MCF 10A (cell line): ENCODE measurements at regions not wholly inside any gene's neighbourhood (a gene's known extent, or its start where the extent isn't known, plus 50 kb on each side); places are given as distances from the start of the nearest gene placed in this dataset.

Experiments
- BruUV-seq: library from RNA; stranded (reverse); fragments of 400-500 nt; replicated peaks from 2 replicates; lab custom pipeline; 2021; lab: Mats Ljungman, UMichigan
- CTCF ChIA-PET: fragments of 300-600 bp; sonication (Branson Sonifier 250); formaldehyde crosslinking; extraction: SDS; loops from one replicate; lab custom pipeline; 2021; ENCODE audit warnings: antibody characterized with exemption, inconsistent platforms; lab: Yijun Ruan, JAX
- POLR2A ChIA-PET: fragments of 300-600, 350-650 bp; sonication (Branson Sonifier 250); formaldehyde crosslinking; extraction: SDS; loops from one replicate; lab custom pipeline; 2020; ENCODE audit warnings: antibody characterized with exemption, inconsistent platforms; lab: Yijun Ruan, JAX
- DNase-seq: peaks from one replicate; pipeline ENCODE4 v3.0.0-alpha.2; 2018; ENCODE audit not compliant: unreplicated experiment
- H3K27ac Mint-ChIP-seq: one replicate; pipeline ENCODE4 v1.8.0; 2022; ENCODE audit warnings: mild to moderate bottlenecking, low read depth, mixed read lengths; ENCODE audit not compliant: unreplicated experiment
- H3K27me3 Mint-ChIP-seq: one replicate; pipeline ENCODE4 v1.8.0; 2022; ENCODE audit warnings: mixed read lengths; ENCODE audit not compliant: insufficient read depth, unreplicated experiment
- H3K36me3 Mint-ChIP-seq: one replicate; pipeline ENCODE4 v1.8.0; 2022; ENCODE audit warnings: mild to moderate bottlenecking, moderate library complexity, mixed read lengths; ENCODE audit not compliant: insufficient read depth, unreplicated experiment
- H3K4me1 Mint-ChIP-seq: one replicate; pipeline ENCODE4 v1.8.0; 2022; ENCODE audit warnings: mixed read lengths; ENCODE audit not compliant: insufficient read depth, unreplicated experiment
- H3K4me3 Mint-ChIP-seq: one replicate; pipeline ENCODE4 v1.8.0; 2022; ENCODE audit warnings: mild to moderate bottlenecking, moderate library complexity, mixed read lengths; ENCODE audit not compliant: unreplicated experiment
- H3K9me3 Mint-ChIP-seq: one replicate; pipeline ENCODE4 v1.8.0; 2022; ENCODE audit warnings: mixed read lengths; ENCODE audit not compliant: unreplicated experiment
- intact Hi-C: fragments of 100-400 bp; cut with micrococcal nuclease; formaldehyde crosslinking; loops from 2 replicates; pipeline ENCODE4 v1.14.1; 2022
- TF ChIP-seq, protein P1 (sequence below): fragments of 200-600 bp; IDR thresholded peaks from one replicate; pipeline ENCODE4 v1.8.0; 2022; ENCODE audit warnings: antibody characterized with exemption, mild to moderate bottlenecking; ENCODE audit not compliant: unreplicated experiment

- DNase-seq = no peak
- no peak overlapping the region for H3K4me3 Mint-ChIP-seq
- no peaks in the 10 kb centered on the region for H3K9me3 Mint-ChIP-seq
- intact Hi-C loops = no loop called here
- no peaks in the 10 kb centered on the region for H3K36me3 Mint-ChIP-seq
- H3K27me3 Mint-ChIP-seq = no peaks in the 10 kb centered on the region
- CTCF ChIA-PET = interaction anchor here (0.6 kb wide), 1 partner anchor 1429 kb away, joined by 3 read pairs; no protein-coding TSS in a partner anchor
- TF ChIP-seq, protein P1, sequence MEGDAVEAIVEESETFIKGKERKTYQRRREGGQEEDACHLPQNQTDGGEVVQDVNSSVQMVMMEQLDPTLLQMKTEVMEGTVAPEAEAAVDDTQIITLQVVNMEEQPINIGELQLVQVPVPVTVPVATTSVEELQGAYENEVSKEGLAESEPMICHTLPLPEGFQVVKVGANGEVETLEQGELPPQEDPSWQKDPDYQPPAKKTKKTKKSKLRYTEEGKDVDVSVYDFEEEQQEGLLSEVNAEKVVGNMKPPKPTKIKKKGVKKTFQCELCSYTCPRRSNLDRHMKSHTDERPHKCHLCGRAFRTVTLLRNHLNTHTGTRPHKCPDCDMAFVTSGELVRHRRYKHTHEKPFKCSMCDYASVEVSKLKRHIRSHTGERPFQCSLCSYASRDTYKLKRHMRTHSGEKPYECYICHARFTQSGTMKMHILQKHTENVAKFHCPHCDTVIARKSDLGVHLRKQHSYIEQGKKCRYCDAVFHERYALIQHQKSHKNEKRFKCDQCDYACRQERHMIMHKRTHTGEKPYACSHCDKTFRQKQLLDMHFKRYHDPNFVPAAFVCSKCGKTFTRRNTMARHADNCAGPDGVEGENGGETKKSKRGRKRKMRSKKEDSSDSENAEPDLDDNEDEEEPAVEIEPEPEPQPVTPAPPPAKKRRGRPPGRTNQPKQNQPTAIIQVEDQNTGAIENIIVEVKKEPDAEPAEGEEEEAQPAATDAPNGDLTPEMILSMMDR = no peak
- no peak overlapping the region for H3K27ac Mint-ChIP-seq
- no peaks in the 10 kb centered on the region for H3K4me1 Mint-ChIP-seq
- POLR2A ChIA-PET = interaction anchor here (0.6 kb wide), 1 partner anchor 184 kb away, joined by 3 read pairs; no protein-coding TSS in a partner anchor
- no TSS peak for BruUV-seq
Measured at GRCh38 chr13:105406551-105406950, 1128.9 kb downstream of the EFNB2 start.

DNA sequence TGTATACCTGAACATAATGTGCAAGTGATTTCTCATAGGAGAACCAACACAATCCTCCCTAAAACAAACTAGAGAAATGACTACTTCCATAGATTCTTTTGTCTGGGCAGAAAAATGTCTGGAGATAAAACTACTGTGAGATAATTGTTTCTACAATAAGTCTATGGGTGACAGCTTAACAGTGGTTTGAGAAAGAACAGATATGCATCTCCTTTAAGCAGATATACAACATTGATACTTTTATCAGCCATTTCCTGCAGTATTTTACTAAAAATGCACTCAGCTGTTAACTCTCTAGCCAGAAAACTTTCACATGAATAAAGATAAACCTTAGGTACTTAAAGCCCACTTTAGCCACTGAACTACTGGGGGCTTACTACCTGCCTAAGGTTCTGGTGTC, 1132.4 kb downstream of the EFNB2 start:
- TF ChIP-seq, protein P1 = no peak
- no TSS peak for BruUV-seq
- no peak overlapping the region for H3K27ac Mint-ChIP-seq
- ChIA-PET CTCF (interaction anchor here (0.5 kb wide), 1 partner anchor 469 kb away, joined by 3 read pairs; no protein-coding TSS in a partner anchor), POLR2A (no interaction called here)
- no peak for DNase-seq
- no peaks in the 10 kb centered on the region for H3K4me1 Mint-ChIP-seq
- intact Hi-C loops = no loop called here
- H3K27me3 Mint-ChIP-seq = no peaks in the 10 kb centered on the region
- no peaks in the 10 kb centered on the region for H3K9me3 Mint-ChIP-seq
- H3K4me3 Mint-ChIP-seq = no peak overlapping the region
- H3K36me3 Mint-ChIP-seq = no peaks in the 10 kb centered on the region

DNA sequence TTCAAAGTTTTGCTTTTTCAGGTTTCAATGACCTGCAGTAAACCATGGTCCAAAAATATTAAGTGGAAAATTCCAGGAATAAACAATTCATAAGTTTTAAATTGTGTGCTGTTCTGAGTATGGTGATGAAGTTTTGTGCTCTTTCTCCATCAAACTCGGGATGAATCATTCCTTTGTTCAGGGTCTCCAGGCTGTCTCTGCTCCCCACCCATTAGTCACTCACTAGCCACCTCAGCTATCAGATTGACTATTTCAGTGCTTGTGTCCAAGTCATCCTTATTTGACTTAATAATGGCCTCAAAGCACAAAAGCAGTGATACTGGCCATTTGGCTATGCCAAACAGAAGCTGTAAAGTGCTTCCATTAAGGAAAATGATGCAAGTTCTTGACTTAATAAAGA, 1140.4 kb downstream of the EFNB2 start:
- H3K9me3 Mint-ChIP-seq = no peaks in the 10 kb centered on the region
- DNase-seq = no peak
- no peaks in the 10 kb centered on the region for H3K27me3 Mint-ChIP-seq
- H3K4me1 Mint-ChIP-seq = no peaks in the 10 kb centered on the region
- no peaks in the 10 kb centered on the region for H3K36me3 Mint-ChIP-seq
- ChIA-PET CTCF (no interaction called here), POLR2A (interaction anchor here (0.8 kb wide), 1 partner anchor 9 kb away, joined by 5 read pairs; no protein-coding TSS in a partner anchor)
- no peak overlapping the region for H3K4me3 Mint-ChIP-seq
- TF ChIP-seq, protein P1 = no peak
- no TSS peak for BruUV-seq
- no peak overlapping the region for H3K27ac Mint-ChIP-seq
- intact Hi-C loops = no loop called here

- intact Hi-C loops = no loop called here
- no peaks in the 10 kb centered on the region for H3K4me1 Mint-ChIP-seq
- no peaks in the 10 kb centered on the region for H3K36me3 Mint-ChIP-seq
- no peak overlapping the region for H3K4me3 Mint-ChIP-seq
- no peak for DNase-seq
- CTCF ChIA-PET = no interaction called here
- no peaks in the 10 kb centered on the region for H3K27me3 Mint-ChIP-seq
- BruUV-seq = no TSS peak
- no peaks in the 10 kb centered on the region for H3K9me3 Mint-ChIP-seq
- H3K27ac Mint-ChIP-seq = no peak overlapping the region
- POLR2A ChIA-PET = no interaction called here
- TF ChIP-seq, protein P1 = no peak
Measured at GRCh38 chr13:105389373-105389772, 1146.1 kb downstream of the EFNB2 start.
